ENCODE measurements at regions not wholly inside any gene's neighbourhood (a gene's known extent, or its start where the extent isn't known, plus 50 kb on each side); places are given as distances from the start of the nearest gene placed in this dataset.

GRCh38 chr2:128530025-128530573, 211.4 kb upstream of the HS6ST1 start:
- H3K9me3 Mint-ChIP-seq, result peaks cover 0 to 3% (median 0%) of the 10 kb centered on the region in 11 donors
- ATAC-seq (no peak), DNase-seq (no peak)
- no peak overlapping the region for H3K27ac Mint-ChIP-seq
- no peaks in the 10 kb centered on the region for H3K36me3 ChIP-seq (ENCODE audit: control insufficient read depth in 2 of 3, insufficient read depth in 3 of 3, low read length in 3 of 3)
- H3K4me1 Mint-ChIP-seq, result peaks cover 0 to 13% (median 0%) of the 10 kb centered on the region in 7 donors
- H3K27me3 ChIP-seq (ENCODE audit: control insufficient read depth in 2 of 2, insufficient read depth in 2 of 2, low read length in 2 of 2), result no peaks in the 10 kb centered on the region
- intact Hi-C loops (cut with micrococcal nuclease), result no loop called here
- H3K4me3 Mint-ChIP-seq, result no peak overlapping the region
- no peaks in the 10 kb centered on the region for H3K4me1 ChIP-seq (ENCODE audit: control insufficient read depth in 2 of 2, insufficient read depth in 2 of 2, low read length in 2 of 2)
- no peak overlapping the region for H3K4me3 ChIP-seq (ENCODE audit: low read length)
- H3K9me3 ChIP-seq (ENCODE audit: control insufficient read depth in 2 of 3, low read length in 3 of 3), result no peaks in the 10 kb centered on the region
- no peak overlapping the region for H3K27ac ChIP-seq (ENCODE audit: low read depth, low read length)
- H3K36me3 Mint-ChIP-seq, result no peaks in the 10 kb centered on the region
- ChIA-PET POLR2A (no interaction called here), CTCF (no interaction called here)
- peaks cover 0 to 26% (median 9%) of the 10 kb centered on the region in 5 donors for H3K27me3 Mint-ChIP-seq

- Histone ChIP-seq H3K4me1 (ENCODE audit: control insufficient read depth in 2 of 2, insufficient read depth in 2 of 2, low read length in 2 of 2) (no peaks in the 10 kb centered on the region), H3K4me3 (ENCODE audit: low read length) (no peak overlapping the region), H3K9me3 (ENCODE audit: control insufficient read depth in 2 of 3, low read length in 3 of 3) (no peaks in the 10 kb centered on the region), H3K36me3 (ENCODE audit: control insufficient read depth in 2 of 3, insufficient read depth in 3 of 3, low read length in 3 of 3) (no peaks in the 10 kb centered on the region), H3K27ac (ENCODE audit: low read depth, low read length) (no peak overlapping the region), H3K27me3 (ENCODE audit: control insufficient read depth in 2 of 2, insufficient read depth in 2 of 2, low read length in 2 of 2) (no peaks in the 10 kb centered on the region)
- no peak for ATAC-seq
- Mint-ChIP-seq H3K27ac (no peak overlapping the region), H3K4me1 (peaks cover 0 to 14% (median 0%) of the 10 kb centered on the region in 7 donors), H3K4me3 (no peak overlapping the region), H3K36me3 (no peaks in the 10 kb centered on the region), H3K27me3 (peaks cover 0 to 23% (median 9%) of the 10 kb centered on the region in 5 donors), H3K9me3 (peaks cover 0 to 3% (median 0%) of the 10 kb centered on the region in 11 donors)
- intact Hi-C loops (cut with micrococcal nuclease), result loop anchor here in 1 of 2 donors (1.0 kb wide), 1 partner anchor 34 kb away; no protein-coding TSS in a partner anchor
- no peak for DNase-seq
- POLR2A ChIA-PET, result no interaction called here
- CTCF ChIA-PET, result no interaction called here
Observed at GRCh38 chr2:128531856-128532255, 213.2 kb upstream of the HS6ST1 start.

- no peak overlapping the region for H3K4me3 ChIP-seq (ENCODE audit: low read length)
- ChIA-PET CTCF (no interaction called here), POLR2A (no interaction called here)
- ATAC-seq, result no peak
- DNase-seq, result no peak
- intact Hi-C loops (cut with micrococcal nuclease), result no loop called here
- no peak overlapping the region for H3K4me3 Mint-ChIP-seq
- H3K27me3 Mint-ChIP-seq, result peaks cover 0 to 19% (median 11%) of the 10 kb centered on the region in 5 donors
- no peaks in the 10 kb centered on the region for H3K9me3 ChIP-seq (ENCODE audit: control insufficient read depth in 2 of 3, low read length in 3 of 3)
- no peaks in the 10 kb centered on the region for H3K4me1 ChIP-seq (ENCODE audit: control insufficient read depth in 2 of 2, insufficient read depth in 2 of 2, low read length in 2 of 2)
- peaks cover 0 to 2% (median 0%) of the 10 kb centered on the region in 11 donors for H3K9me3 Mint-ChIP-seq
- H3K27ac Mint-ChIP-seq, result no peak overlapping the region
- H3K27me3 ChIP-seq (ENCODE audit: control insufficient read depth in 2 of 2, insufficient read depth in 2 of 2, low read length in 2 of 2), result no peaks in the 10 kb centered on the region
- H3K27ac ChIP-seq (ENCODE audit: low read depth, low read length), result no peak overlapping the region
- no peaks in the 10 kb centered on the region for H3K36me3 Mint-ChIP-seq
- H3K36me3 ChIP-seq (ENCODE audit: control insufficient read depth in 2 of 3, insufficient read depth in 3 of 3, low read length in 3 of 3), result no peaks in the 10 kb centered on the region
- H3K4me1 Mint-ChIP-seq, result peaks cover 0 to 19% (median 0%) of the 10 kb centered on the region in 7 donors
Observed at GRCh38 chr2:128533101-128533500, 214.4 kb upstream of the HS6ST1 start.

DNA sequence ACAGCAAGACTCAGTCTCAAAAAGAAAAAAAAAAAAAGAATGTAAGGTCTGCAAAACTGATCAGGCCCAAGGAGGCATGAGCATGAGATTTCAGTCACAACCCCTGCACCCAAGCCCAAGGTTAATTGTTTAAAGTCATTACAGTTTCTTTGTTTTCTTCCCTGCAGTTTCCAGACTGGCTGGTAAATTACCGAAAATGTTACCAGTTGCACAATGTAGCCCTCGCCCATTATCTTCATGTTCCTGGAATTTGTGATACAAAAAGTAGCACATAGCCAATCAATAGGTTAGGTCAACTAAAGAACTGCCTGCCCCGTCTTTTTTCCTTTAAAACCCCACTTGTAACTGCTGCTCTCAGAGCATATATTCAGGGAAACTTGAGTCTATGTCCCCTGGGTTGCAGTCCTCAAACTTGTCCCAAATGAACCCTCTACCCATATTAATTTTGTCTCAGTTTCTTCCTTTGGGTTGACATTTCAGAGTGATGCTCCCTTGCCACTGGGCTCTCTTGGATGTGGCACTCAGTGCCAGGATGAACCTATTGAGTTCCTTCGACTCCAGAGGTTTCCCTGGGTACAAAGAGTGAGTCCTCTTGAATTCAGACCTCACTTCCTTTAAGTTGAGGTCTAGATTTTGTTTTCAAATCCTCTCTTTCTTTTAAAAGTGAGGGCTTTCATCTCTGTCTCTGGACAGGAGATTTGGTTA, 216.2 kb upstream of the HS6ST1 start:
- CTCF ChIA-PET, result no interaction called here
- peaks cover 0 to 2% (median 0%) of the 10 kb centered on the region in 11 donors for H3K9me3 Mint-ChIP-seq
- ATAC-seq, result no peak

GRCh38 chr2:128535953-128536352, 217.3 kb upstream of the HS6ST1 start:
- Mint-ChIP-seq H3K36me3 (no peaks in the 10 kb centered on the region), H3K27ac (no peak overlapping the region), H3K27me3 (peaks cover 0 to 16% (median 9%) of the 10 kb centered on the region in 5 donors), H3K9me3 (peaks cover 0 to 2% (median 0%) of the 10 kb centered on the region in 11 donors), H3K4me1 (peaks cover 0 to 16% (median 0%) of the 10 kb centered on the region in 7 donors), H3K4me3 (no peak overlapping the region)
- Histone ChIP-seq H3K9me3 (ENCODE audit: control insufficient read depth in 2 of 3, low read length in 3 of 3) (no peaks in the 10 kb centered on the region), H3K4me3 (ENCODE audit: low read length) (no peak overlapping the region), H3K27me3 (ENCODE audit: control insufficient read depth in 2 of 2, insufficient read depth in 2 of 2, low read length in 2 of 2) (no peaks in the 10 kb centered on the region), H3K4me1 (ENCODE audit: control insufficient read depth in 2 of 2, insufficient read depth in 2 of 2, low read length in 2 of 2) (no peaks in the 10 kb centered on the region), H3K36me3 (ENCODE audit: control insufficient read depth in 2 of 3, insufficient read depth in 3 of 3, low read length in 3 of 3) (no peaks in the 10 kb centered on the region), H3K27ac (ENCODE audit: low read depth, low read length) (no peak overlapping the region)
- ChIA-PET POLR2A (no interaction called here), CTCF (no interaction called here)
- intact Hi-C loops (cut with micrococcal nuclease), result no loop called here
- ATAC-seq, result no peak
- no peak for DNase-seq

More for the DNA sequence above, 216.2 kb upstream of the HS6ST1 start:
- no peak overlapping the region for H3K27ac ChIP-seq (ENCODE audit: low read depth, low read length)
- POLR2A ChIA-PET, result no interaction called here
- DNase-seq, result no peak
- Mint-ChIP-seq H3K36me3 (no peaks in the 10 kb centered on the region), H3K4me1 (peaks cover 0 to 19% (median 0%) of the 10 kb centered on the region in 7 donors), H3K27me3 (peaks cover 0 to 16% (median 9%) of the 10 kb centered on the region in 5 donors), H3K27ac (no peak overlapping the region), H3K4me3 (no peak overlapping the region)
- intact Hi-C loops (cut with micrococcal nuclease), result no loop called here
- no peaks in the 10 kb centered on the region for H3K9me3 ChIP-seq (ENCODE audit: control insufficient read depth in 2 of 3, low read length in 3 of 3)
- no peaks in the 10 kb centered on the region for H3K36me3 ChIP-seq (ENCODE audit: control insufficient read depth in 2 of 3, insufficient read depth in 3 of 3, low read length in 3 of 3)
- no peaks in the 10 kb centered on the region for H3K4me1 ChIP-seq (ENCODE audit: control insufficient read depth in 2 of 2, insufficient read depth in 2 of 2, low read length in 2 of 2)
- no peaks in the 10 kb centered on the region for H3K27me3 ChIP-seq (ENCODE audit: control insufficient read depth in 2 of 2, insufficient read depth in 2 of 2, low read length in 2 of 2)
- H3K4me3 ChIP-seq (ENCODE audit: low read length), result no peak overlapping the region

GRCh38 chr2:128536925-128537620, 218.4 kb upstream of the HS6ST1 start:
- no peaks in the 10 kb centered on the region for H3K36me3 ChIP-seq (ENCODE audit: control insufficient read depth in 2 of 3, insufficient read depth in 3 of 3, low read length in 3 of 3)
- peaks cover 0 to 16% (median 9%) of the 10 kb centered on the region in 5 donors for H3K27me3 Mint-ChIP-seq
- POLR2A ChIA-PET, result no interaction called here
- no peaks in the 10 kb centered on the region for H3K9me3 ChIP-seq (ENCODE audit: control insufficient read depth in 2 of 3, low read length in 3 of 3)
- H3K27me3 ChIP-seq (ENCODE audit: control insufficient read depth in 2 of 2, insufficient read depth in 2 of 2, low read length in 2 of 2), result no peaks in the 10 kb centered on the region
- ATAC-seq (no peak), DNase-seq (peak in 1 of 9 donors; percentile 25)
- no peak overlapping the region for H3K27ac Mint-ChIP-seq
- peaks cover 0 to 8% (median 0%) of the 10 kb centered on the region in 7 donors for H3K4me1 Mint-ChIP-seq
- H3K36me3 Mint-ChIP-seq, result no peaks in the 10 kb centered on the region
- H3K27ac ChIP-seq (ENCODE audit: low read depth, low read length), result no peak overlapping the region
- H3K4me3 Mint-ChIP-seq, result no peak overlapping the region
- intact Hi-C loops (cut with micrococcal nuclease), result no loop called here
- CTCF ChIA-PET, result no interaction called here
- no peak overlapping the region for H3K4me3 ChIP-seq (ENCODE audit: low read length)
- no peaks in the 10 kb centered on the region for H3K4me1 ChIP-seq (ENCODE audit: control insufficient read depth in 2 of 2, insufficient read depth in 2 of 2, low read length in 2 of 2)
- peaks cover 0 to 2% (median 0%) of the 10 kb centered on the region in 11 donors for H3K9me3 Mint-ChIP-seq

Data from naive thymus-derived CD4-positive, alpha-beta T cell (primary cell).